ENCODE measurements at regions not wholly inside any gene's neighbourhood (a gene's known extent, or its start where the extent isn't known, plus 50 kb on each side); places are given as distances from the start of the nearest gene placed in this dataset.

- DNase-seq (ENCODE audit: low read depth in 1 of 2, low spot score in 1 of 2) = peak in 1 of 2 donors; percentile 46
Measured at GRCh38 chr6:157755746-157756411, 67.2 kb upstream of the SNX9 start.

- DNase-seq (ENCODE audit: low read depth in 1 of 2, low spot score in 1 of 2) = peak; percentile 66
Measured at GRCh38 chr6:157756708-157757429, 66.2 kb upstream of the SNX9 start.

- DNase-seq (ENCODE audit: low read depth in 1 of 2, low spot score in 1 of 2) = no peak
Measured at GRCh38 chr6:157757430-157758403, 65.3 kb upstream of the SNX9 start.

GRCh38 chr6:157758516-157759023 lies 64.5 kb upstream of the SNX9 start:
- no peak for DNase-seq (ENCODE audit: low read depth in 1 of 2, low spot score in 1 of 2)

GRCh38 chr6:157759028-157759427 lies 64.0 kb upstream of the SNX9 start:
- DNase-seq (ENCODE audit: low read depth in 1 of 2, low spot score in 1 of 2) = no peak

- DNase-seq (ENCODE audit: low read depth in 1 of 2, low spot score in 1 of 2) = no peak
Measured at GRCh38 chr6:157760137-157760536, 62.9 kb upstream of the SNX9 start.

- peak in 1 of 2 donors; percentile 34 for DNase-seq (ENCODE audit: low read depth in 1 of 2, low spot score in 1 of 2)
Measured at GRCh38 chr6:157760589-157761330, 62.3 kb upstream of the SNX9 start.

- DNase-seq (ENCODE audit: low read depth in 1 of 2, low spot score in 1 of 2) = peak in 1 of 2 donors; percentile 39
Measured at GRCh38 chr6:157761331-157761921, 61.6 kb upstream of the SNX9 start.

- DNase-seq (ENCODE audit: low read depth in 1 of 2, low spot score in 1 of 2) = no peak
Measured at GRCh38 chr6:157761926-157762325, 61.1 kb upstream of the SNX9 start.

- no peak for DNase-seq (ENCODE audit: low read depth in 1 of 2, low spot score in 1 of 2)
Measured at GRCh38 chr6:157762636-157763035, 60.4 kb upstream of the SNX9 start.

- no peak for DNase-seq (ENCODE audit: low read depth in 1 of 2, low spot score in 1 of 2)
Measured at GRCh38 chr6:157763129-157763903, 59.7 kb upstream of the SNX9 start.

- DNase-seq (ENCODE audit: low read depth in 1 of 2, low spot score in 1 of 2) = no peak
Measured at GRCh38 chr6:157763904-157764177, 59.2 kb upstream of the SNX9 start.

- DNase-seq (ENCODE audit: low read depth in 1 of 2, low spot score in 1 of 2) = peak; percentile 48 to 75
Measured at GRCh38 chr6:157764178-157765068, 58.6 kb upstream of the SNX9 start.

- DNase-seq (ENCODE audit: low read depth in 1 of 2, low spot score in 1 of 2) = no peak
Measured at GRCh38 chr6:157766901-157767774, 55.9 kb upstream of the SNX9 start.

GRCh38 chr6:157767775-157768156 lies 55.3 kb upstream of the SNX9 start:
- DNase-seq (ENCODE audit: low read depth in 1 of 2, low spot score in 1 of 2) = no peak

- no peak for DNase-seq (ENCODE audit: low read depth in 1 of 2, low spot score in 1 of 2)
Measured at GRCh38 chr6:157768304-157768703, 54.7 kb upstream of the SNX9 start.

GRCh38 chr6:157768863-157769551 lies 54.0 kb upstream of the SNX9 start:
- DNase-seq (ENCODE audit: low read depth in 1 of 2, low spot score in 1 of 2) = no peak
